Transverse colon (tissue), 4 donors: ENCODE measurements at regions not wholly inside any gene's neighbourhood (a gene's known extent, or its start where the extent isn't known, plus 50 kb on each side); places are given as distances from the start of the nearest gene placed in this dataset.

Source experiments
- EP300 ChIP-seq: sonication (generic); formaldehyde crosslinking; IDR thresholded peaks from one replicate; pipeline ENCODE4 v1.6.1; 2017; ENCODE audit warnings: antibody characterized with exemption, low read depth
- POLR2A ChIP-seq: fragments of 450-650 bp; IDR thresholded peaks from one replicate; pipeline ENCODE4 v1.6.1; 2016; ENCODE audit warnings: antibody characterized with exemption, mild to moderate bottlenecking, moderate library complexity
- POLR2AphosphoS5 ChIP-seq, 3 donors: sonication (generic); formaldehyde crosslinking; IDR thresholded peaks; one replicate each; pipeline ENCODE4 v1.6.1; 2016; ENCODE audit warnings: antibody characterized with exemption in 3 of 3
- TF ChIP-seq, protein P1 (sequence below), 5 experiments: fragments of 200-600 bp in 3 of 5; fragments of 450-650 bp in 2 of 5; sonication (generic) in 3 of 5; IDR thresholded peaks; 1 replicate in 2 of 5; 2 replicates in 3 of 5; pipeline ENCODE4 v1.5.1; 2016 to 2017; ENCODE audit warnings: antibody characterized with exemption in 5 of 5, inconsistent platforms in 3 of 5, mild to moderate bottlenecking in 2 of 5, moderate library complexity in 1 of 5

DNA sequence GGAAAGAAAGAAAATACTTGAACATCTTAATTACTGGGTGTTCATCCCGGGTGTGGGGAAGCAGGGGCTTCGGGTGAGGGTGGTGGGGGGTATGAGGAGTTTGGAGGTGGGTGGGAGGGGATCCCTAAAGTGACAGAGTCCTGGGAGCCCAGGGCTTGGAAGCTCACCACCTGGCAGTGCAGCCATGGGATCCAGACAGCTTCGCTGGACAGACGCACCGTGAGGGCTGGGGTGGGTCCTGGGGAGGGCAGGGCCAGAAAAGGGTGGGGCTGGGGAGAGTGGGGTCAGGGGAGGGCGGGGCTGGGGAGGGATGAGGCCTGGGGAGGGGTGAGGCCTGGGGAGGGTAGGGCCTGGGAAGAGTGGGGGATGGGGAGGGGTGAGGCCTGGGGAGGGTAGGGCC is 127.5 kb upstream of the LPCAT1 start:
- TF ChIP-seq, protein P1, sequence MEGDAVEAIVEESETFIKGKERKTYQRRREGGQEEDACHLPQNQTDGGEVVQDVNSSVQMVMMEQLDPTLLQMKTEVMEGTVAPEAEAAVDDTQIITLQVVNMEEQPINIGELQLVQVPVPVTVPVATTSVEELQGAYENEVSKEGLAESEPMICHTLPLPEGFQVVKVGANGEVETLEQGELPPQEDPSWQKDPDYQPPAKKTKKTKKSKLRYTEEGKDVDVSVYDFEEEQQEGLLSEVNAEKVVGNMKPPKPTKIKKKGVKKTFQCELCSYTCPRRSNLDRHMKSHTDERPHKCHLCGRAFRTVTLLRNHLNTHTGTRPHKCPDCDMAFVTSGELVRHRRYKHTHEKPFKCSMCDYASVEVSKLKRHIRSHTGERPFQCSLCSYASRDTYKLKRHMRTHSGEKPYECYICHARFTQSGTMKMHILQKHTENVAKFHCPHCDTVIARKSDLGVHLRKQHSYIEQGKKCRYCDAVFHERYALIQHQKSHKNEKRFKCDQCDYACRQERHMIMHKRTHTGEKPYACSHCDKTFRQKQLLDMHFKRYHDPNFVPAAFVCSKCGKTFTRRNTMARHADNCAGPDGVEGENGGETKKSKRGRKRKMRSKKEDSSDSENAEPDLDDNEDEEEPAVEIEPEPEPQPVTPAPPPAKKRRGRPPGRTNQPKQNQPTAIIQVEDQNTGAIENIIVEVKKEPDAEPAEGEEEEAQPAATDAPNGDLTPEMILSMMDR (IDR thresholded peaks at IDR 0.05): no peak
- TF ChIP-seq POLR2A (no peak), EP300 (no peak), POLR2AphosphoS5 (IDR thresholded peaks at IDR 0.05) (no peak)
